PC-9 (cell line): ENCODE measurements at regions not wholly inside any gene's neighbourhood (a gene's known extent, or its start where the extent isn't known, plus 50 kb on each side); places are given as distances from the start of the nearest gene placed in this dataset.

Experiments
- EZH2 ChIP-seq: fragments of 200-600 bp; sonication (generic); IDR thresholded peaks from 2 replicates; pipeline ENCODE4 v1.8.0; 2017; ENCODE audit warnings: antibody characterized with exemption, low read depth
- TF ChIP-seq, protein P1 (sequence below): fragments of 200-600 bp; sonication (generic); conservative IDR thresholded peaks from 2 replicates; pipeline ENCODE4 v1.6.1; 2017; ENCODE audit warnings: mixed run types, antibody characterized with exemption, mild to moderate bottlenecking, moderate library complexity

DNA sequence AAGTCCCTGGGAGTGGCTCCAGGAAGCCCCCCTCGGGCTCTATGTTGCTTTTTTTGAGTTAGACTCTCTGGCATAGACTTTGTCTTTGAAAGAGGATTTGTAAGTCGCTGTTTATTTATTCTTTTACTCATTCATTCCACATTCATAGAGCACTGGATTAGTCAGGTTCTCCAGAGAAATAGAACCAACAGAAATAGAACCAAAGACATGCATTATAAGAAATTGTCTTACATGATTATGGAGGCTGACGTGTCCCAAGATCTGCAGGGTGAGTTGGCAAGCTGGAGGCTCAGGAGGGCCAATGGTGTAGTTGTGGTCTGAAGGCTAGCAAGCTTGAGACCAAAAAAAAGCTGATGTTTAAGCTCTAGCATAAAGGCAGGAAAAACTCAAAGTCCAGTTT, 98.3 kb upstream of the CHD6 start:
- TF ChIP-seq, protein P1, sequence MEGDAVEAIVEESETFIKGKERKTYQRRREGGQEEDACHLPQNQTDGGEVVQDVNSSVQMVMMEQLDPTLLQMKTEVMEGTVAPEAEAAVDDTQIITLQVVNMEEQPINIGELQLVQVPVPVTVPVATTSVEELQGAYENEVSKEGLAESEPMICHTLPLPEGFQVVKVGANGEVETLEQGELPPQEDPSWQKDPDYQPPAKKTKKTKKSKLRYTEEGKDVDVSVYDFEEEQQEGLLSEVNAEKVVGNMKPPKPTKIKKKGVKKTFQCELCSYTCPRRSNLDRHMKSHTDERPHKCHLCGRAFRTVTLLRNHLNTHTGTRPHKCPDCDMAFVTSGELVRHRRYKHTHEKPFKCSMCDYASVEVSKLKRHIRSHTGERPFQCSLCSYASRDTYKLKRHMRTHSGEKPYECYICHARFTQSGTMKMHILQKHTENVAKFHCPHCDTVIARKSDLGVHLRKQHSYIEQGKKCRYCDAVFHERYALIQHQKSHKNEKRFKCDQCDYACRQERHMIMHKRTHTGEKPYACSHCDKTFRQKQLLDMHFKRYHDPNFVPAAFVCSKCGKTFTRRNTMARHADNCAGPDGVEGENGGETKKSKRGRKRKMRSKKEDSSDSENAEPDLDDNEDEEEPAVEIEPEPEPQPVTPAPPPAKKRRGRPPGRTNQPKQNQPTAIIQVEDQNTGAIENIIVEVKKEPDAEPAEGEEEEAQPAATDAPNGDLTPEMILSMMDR = no peak
- TF ChIP-seq EZH2 = no peak
